Esophagus squamous epithelium (tissue), 5 donors: ENCODE measurements at regions not wholly inside any gene's neighbourhood (a gene's known extent, or its start where the extent isn't known, plus 50 kb on each side); places are given as distances from the start of the nearest gene placed in this dataset.

ENCODE experiments used
- DNase-seq: peaks from one replicate; lab custom pipeline; 2025; lab: John Stamatoyannopoulos, UW
- H3K27ac ChIP-seq, 4 donors: fragments of 200-600 bp; sonication (generic); one replicate each; pipeline ENCODE4 v1.5.1; 2016 to 2019; ENCODE audit warnings: mild to moderate bottlenecking in 1 of 4
- H3K27me3 ChIP-seq, 4 donors: fragments of 200-600 bp; sonication (generic); 1 replicate in 3 of 4; 2 replicates in 1 of 4; pipeline versions ENCODE4 v1.5.1 to v1.6.0; 2017 to 2021; ENCODE audit warnings: antibody characterized with exemption in 1 of 4
- H3K36me3 ChIP-seq, 3 donors: fragments of 200-600 bp; sonication (generic); one replicate each; pipeline ENCODE4 v1.5.1; 2016 to 2019
- H3K4me1 ChIP-seq, 3 donors: fragments of 200-600 bp; sonication (generic); one replicate each; pipeline ENCODE4 v1.5.1; 2017 to 2019
- H3K4me3 ChIP-seq, 4 donors: fragments of 200-600 bp; sonication (generic); 1 replicate in 3 of 4; 2 replicates in 1 of 4; pipeline ENCODE4 v1.5.1; 2016 to 2019; ENCODE audit warnings: mild to moderate bottlenecking in 2 of 4, moderate library complexity in 1 of 4
- H3K9me3 ChIP-seq, 3 donors: fragments of 200-600 bp; sonication (generic); one replicate each; pipeline ENCODE4 v1.5.1; 2016 to 2019
- CTCF ChIP-seq, 6 experiments: fragments of 450-650 bp in 4 of 6; fragments of 200-600 bp in 2 of 6; sonication (generic) in 2 of 6; IDR thresholded peaks; one replicate each; pipeline ENCODE4 v1.5.1; 2016 to 2019; ENCODE audit warnings: antibody characterized with exemption in 6 of 6, mild to moderate bottlenecking in 4 of 6, moderate library complexity in 4 of 6
- POLR2A ChIP-seq, 4 donors: fragments of 450-650 bp; IDR thresholded peaks; one replicate each; pipeline ENCODE4 v1.6.1; 2017; ENCODE audit warnings: antibody characterized with exemption in 4 of 4, mild to moderate bottlenecking in 4 of 4, moderate library complexity in 3 of 4
- WGBS, 2 donors: methylation state at CpG; one replicate each; pipeline ENCODE4 v1.1.5; 2018; 5-methylcytosine and 5-hydroxymethylcytosine counted together
- intact Hi-C: fragments of 100-400 bp; cut with DNase I; formaldehyde crosslinking; loops from one replicate; pipeline ENCODE4 v1.15.0; 2022
- donor health status: DM: yes; HTN: yes; CAD: no.

- Histone ChIP-seq H3K4me3 (no peak overlapping the region), H3K27me3 (no peaks in the 10 kb centered on the region), H3K4me1 (no peaks in the 10 kb centered on the region), H3K27ac (no peak overlapping the region), H3K9me3 (no peaks in the 10 kb centered on the region), H3K36me3 (no peaks in the 10 kb centered on the region)
- 88 to 95% methylated on average over 2 of the region's 2 CpGs for WGBS, 2 donors
- no peak for TF ChIP-seq CTCF (IDR thresholded peaks at IDR 0.05)
- no peak for TF ChIP-seq POLR2A (IDR thresholded peaks at IDR 0.05)
- DNase-seq: no peak
- intact Hi-C loops: no loop called here
Observed at GRCh38 chr14:23869078-23869719, 84.4 kb upstream of the DHRS4 start.

GRCh38 chr14:23876160-23876750 lies 77.3 kb upstream of the DHRS4 start:
- intact Hi-C loops: no loop called here
- Histone ChIP-seq H3K27ac (no peak overlapping the region), H3K4me1 (no peaks in the 10 kb centered on the region), H3K27me3 (no peaks in the 10 kb centered on the region), H3K9me3 (no peaks in the 10 kb centered on the region), H3K4me3 (no peak overlapping the region), H3K36me3 (no peaks in the 10 kb centered on the region)
- no peak for TF ChIP-seq CTCF (IDR thresholded peaks at IDR 0.05)
- no peak for TF ChIP-seq POLR2A (IDR thresholded peaks at IDR 0.05)
- no peak for DNase-seq
- WGBS, 2 donors: 77% methylated on average over 3 of the region's 3 CpGs

- intact Hi-C loops: no loop called here
Observed at GRCh38 chr14:23877111-23877510, 76.5 kb upstream of the DHRS4 start.

GRCh38 chr14:23877538-23878180 lies 75.9 kb upstream of the DHRS4 start:
- H3K9me3 ChIP-seq: no peaks in the 10 kb centered on the region
- intact Hi-C loops: no loop called here
- no peaks in the 10 kb centered on the region for H3K27me3 ChIP-seq
- H3K4me1 ChIP-seq: no peaks in the 10 kb centered on the region
- no peak overlapping the region for H3K27ac ChIP-seq
- TF ChIP-seq POLR2A (IDR thresholded peaks at IDR 0.05) (no peak), CTCF (IDR thresholded peaks at IDR 0.05) (no peak)
- DNase-seq: no peak
- H3K36me3 ChIP-seq: no peaks in the 10 kb centered on the region
- no peak overlapping the region for H3K4me3 ChIP-seq
- WGBS, 2 donors: 77% methylated on average over 4 of the region's 4 CpGs

More at GRCh38 chr14:23877111-23877510, 76.5 kb upstream of the DHRS4 start:
- TF ChIP-seq POLR2A (IDR thresholded peaks at IDR 0.05) (no peak), CTCF (IDR thresholded peaks at IDR 0.05) (no peak)
- Histone ChIP-seq H3K27ac (no peak overlapping the region), H3K9me3 (no peaks in the 10 kb centered on the region), H3K27me3 (no peaks in the 10 kb centered on the region), H3K4me1 (no peaks in the 10 kb centered on the region), H3K4me3 (no peak overlapping the region), H3K36me3 (no peaks in the 10 kb centered on the region)
- no peak for DNase-seq
- 81 to 87% methylated on average over 4 of the region's 4 CpGs for WGBS, 2 donors

- H3K9me3 ChIP-seq: no peaks in the 10 kb centered on the region
- WGBS, 2 donors: 80% methylated on average over 1 of the region's 1 CpG; no CpG with 5 or more reads in 1 of the 2 donors
- no peaks in the 10 kb centered on the region for H3K27me3 ChIP-seq
- TF ChIP-seq CTCF (IDR thresholded peaks at IDR 0.05) (no peak), POLR2A (IDR thresholded peaks at IDR 0.05) (no peak)
- H3K4me3 ChIP-seq: no peak overlapping the region
- DNase-seq: no peak
- H3K27ac ChIP-seq: no peak overlapping the region
- H3K4me1 ChIP-seq: no peaks in the 10 kb centered on the region
- H3K36me3 ChIP-seq: no peaks in the 10 kb centered on the region
- intact Hi-C loops: no loop called here
Observed at GRCh38 chr14:23881282-23881681, 72.3 kb upstream of the DHRS4 start.
